H1 (cell line): ENCODE measurements at regions not wholly inside any gene's neighbourhood (a gene's known extent, or its start where the extent isn't known, plus 50 kb on each side); places are given as distances from the start of the nearest gene placed in this dataset.

Experiments used
- CTCF ChIA-PET: fragments of 300-600 bp; sonication (Branson Sonifier 250); formaldehyde crosslinking; loops from one replicate; lab custom pipeline; 2021; ENCODE audit not compliant: partially characterized antibody; lab: Charles Lee
- POLR2A ChIA-PET: fragments of 300-600 bp; sonication (Branson Sonifier 250); formaldehyde crosslinking; loops from one replicate; lab custom pipeline; 2021; ENCODE audit warnings: inconsistent platforms; ENCODE audit not compliant: partially characterized antibody; lab: Charles Lee
- DNase-seq, 2 experiments: peaks; one replicate each; pipeline versions ENCODE4 v3.0.0 to v3.0.0-alpha.2; 2010 to 2022; ENCODE audit warnings: low spot score in 2 of 2, low read depth in 1 of 2, mixed read lengths in 1 of 2
- FAIRE-seq: peaks from 2 replicates; lab custom pipeline; 2011; peaks lifted over from hg19 to GRCh38; lab: Jason Lieb, UNC
- H2AFZ ChIP-seq: 2 replicates; pipeline ENCODE4 v1.8.1; 2012; ENCODE audit warnings: low read length, inconsistent platforms
- H2AK5ac ChIP-seq: 2 replicates; pipeline ENCODE4 v1.6.1; 2013; ENCODE audit warnings: low read depth, low read length
- H2BK120ac ChIP-seq: replicated peaks from 2 replicates; pipeline ENCODE3; 2013; ENCODE audit warnings: low read depth, low read length, inconsistent platforms
- H2BK12ac ChIP-seq: 2 replicates; pipeline ENCODE4 v1.6.1; 2013; ENCODE audit warnings: low read depth, low read length
- H2BK15ac ChIP-seq: 2 replicates; pipeline ENCODE4 v1.6.1; 2013; ENCODE audit warnings: low read length
- H2BK20ac ChIP-seq: 2 replicates; pipeline ENCODE4 v1.6.1; 2013; ENCODE audit warnings: low read length
- H2BK5ac ChIP-seq: 2 replicates; pipeline ENCODE4 v1.6.1; 2013; ENCODE audit warnings: low read depth, low read length
- H3K14ac ChIP-seq: 2 replicates; pipeline ENCODE4 v1.6.1; 2013; ENCODE audit warnings: inconsistent platforms; ENCODE audit not compliant: insufficient read length
- H3K18ac ChIP-seq: 2 replicates; pipeline ENCODE4 v1.6.1; 2013; ENCODE audit warnings: low read length; ENCODE audit errors: extremely low read depth
- H3K23ac ChIP-seq: 2 replicates; pipeline ENCODE4 v1.6.1; 2013; ENCODE audit warnings: inconsistent platforms; ENCODE audit not compliant: insufficient read length
- H3K23me2 ChIP-seq: 2 replicates; pipeline ENCODE4 v1.6.1; 2013; ENCODE audit warnings: low read depth, low read length
- H3K27ac ChIP-seq: 2 replicates; pipeline ENCODE4 v1.6.1; 2011; ENCODE audit warnings: low read depth, low read length, inconsistent platforms
- H3K27me3 ChIP-seq, 4 experiments: replicated peaks in 1 of 4; 1 replicate in 1 of 4; 2 replicates in 3 of 4; pipeline versions ENCODE4 v1.6.1 to v1.8.1; 2011 to 2013; ENCODE audit warnings: low read length in 3 of 4, mild to moderate bottlenecking in 3 of 4, inconsistent platforms in 2 of 4, mixed read lengths in 2 of 4, moderate library complexity in 1 of 4; ENCODE audit not compliant: control insufficient read depth in 3 of 4, insufficient read depth in 3 of 4; ENCODE audit errors: extremely low read depth in 1 of 4
- H3K36me3 ChIP-seq, 4 experiments: 2 replicates each; pipeline versions ENCODE4 v1.6.1 to v1.8.1; 2011 to 2013; ENCODE audit warnings: mild to moderate bottlenecking in 4 of 4, low read length in 3 of 4, moderate library complexity in 2 of 4, control low read depth in 1 of 4, inconsistent platforms in 1 of 4; ENCODE audit not compliant: insufficient read depth in 4 of 4, control insufficient read depth in 2 of 4
- H3K4ac ChIP-seq: replicated peaks from 2 replicates; pipeline ENCODE3; 2013; ENCODE audit warnings: low read length, low read depth, mixed read lengths, inconsistent platforms; ENCODE audit not compliant: insufficient read length
- H3K4me1 ChIP-seq, 4 experiments: replicated peaks in 1 of 4; 1 replicate in 1 of 4; 2 replicates in 3 of 4; pipeline versions ENCODE4 v1.6.1 to v1.8.1; 2011 to 2013; ENCODE audit warnings: low read length in 3 of 4, inconsistent platforms in 2 of 4, mixed read lengths in 1 of 4; ENCODE audit not compliant: insufficient read depth in 4 of 4, control insufficient read depth in 3 of 4
- H3K4me2 ChIP-seq, 2 experiments: 2 replicates each; pipeline versions ENCODE4 v1.6.1 to v1.8.1; 2011 to 2013; ENCODE audit warnings: low read depth in 2 of 2, low read length in 2 of 2, control low read depth in 1 of 2, inconsistent platforms in 1 of 2, mild to moderate bottlenecking in 1 of 2; ENCODE audit not compliant: insufficient read depth in 1 of 2
- H3K4me3 ChIP-seq, 4 experiments: fragments of 200-600, 300-600 bp in 1 of 4; sonication (generic), shearing (Covaris generic), sonication (Bioruptor Twin) in 1 of 4; 2 replicates each; pipeline versions ENCODE4 v1.5.1 to v1.8.1; 2011 to 2016; ENCODE audit warnings: low read length in 4 of 4, low read depth in 3 of 4, control low read depth in 2 of 4, inconsistent platforms in 2 of 4, mild to moderate bottlenecking in 2 of 4, mixed read lengths in 1 of 4, moderate library complexity in 1 of 4; ENCODE audit not compliant: insufficient read depth in 2 of 4; ENCODE audit errors: extremely low read depth in 1 of 4
- H3K56ac ChIP-seq: replicated peaks from 2 replicates; pipeline ENCODE3; 2013; ENCODE audit warnings: low read depth, mild to moderate bottlenecking, mixed read lengths, low read length, inconsistent platforms; ENCODE audit not compliant: insufficient read length
- H3K79me1 ChIP-seq: 2 replicates; pipeline ENCODE4 v1.6.1; 2013; ENCODE audit warnings: low read depth, low read length, control low read depth
- H3K79me2 ChIP-seq, 2 experiments: 2 replicates each; pipeline versions ENCODE4 v1.6.1 to v1.8.1; 2012 to 2013; ENCODE audit warnings: low read length in 2 of 2, mild to moderate bottlenecking in 2 of 2, inconsistent platforms in 1 of 2; ENCODE audit not compliant: insufficient read depth in 2 of 2, control insufficient read depth in 1 of 2
- H3K9ac ChIP-seq, 4 experiments: replicated peaks in 1 of 4; 1 replicate in 1 of 4; 2 replicates in 3 of 4; pipeline versions ENCODE4 v1.6.1 to v1.8.1; 2011 to 2013; ENCODE audit warnings: low read depth in 3 of 4, low read length in 3 of 4, control low read depth in 2 of 4, mild to moderate bottlenecking in 2 of 4, moderate library complexity in 2 of 4, inconsistent platforms in 1 of 4; ENCODE audit errors: extremely low read depth in 1 of 4
- H3K9me3 ChIP-seq, 2 experiments: 2 replicates each; pipeline versions ENCODE4 v1.6.1 to v1.8.1; 2012 to 2013; ENCODE audit warnings: mild to moderate bottlenecking in 2 of 2, moderate library complexity in 2 of 2, control low read depth in 1 of 2, inconsistent platforms in 1 of 2, low read depth in 1 of 2, low read length in 1 of 2, mixed read lengths in 1 of 2; ENCODE audit not compliant: insufficient read depth in 2 of 2
- H4K20me1 ChIP-seq, 2 experiments: replicated peaks in 1 of 2; 2 replicates each; pipeline versions ENCODE3 to v1.8.1; 2011 to 2013; ENCODE audit warnings: inconsistent platforms in 2 of 2, low read length in 2 of 2, mild to moderate bottlenecking in 1 of 2; ENCODE audit not compliant: insufficient read depth in 2 of 2, control insufficient read depth in 1 of 2
- H4K5ac ChIP-seq: 2 replicates; pipeline ENCODE4 v1.6.1; 2013; ENCODE audit warnings: low read length, low read depth, mixed read lengths, inconsistent platforms; ENCODE audit not compliant: insufficient read length
- H4K8ac ChIP-seq: 2 replicates; pipeline ENCODE4 v1.8.0; 2013; ENCODE audit warnings: mild to moderate bottlenecking, moderate library complexity, low read length, inconsistent platforms; ENCODE audit not compliant: insufficient read depth; ENCODE audit errors: extremely low read depth
- H4K91ac ChIP-seq: replicated peaks from 2 replicates; pipeline ENCODE3; 2013; ENCODE audit warnings: low read length, mixed read lengths, inconsistent platforms; ENCODE audit not compliant: insufficient read length
- ASH2L ChIP-seq: fragments of 200-600, 300-600 bp; sonication (generic); IDR thresholded peaks from one replicate; pipeline ENCODE4 v1.7.1; 2017; ENCODE audit warnings: low read length
- NRF1 ChIP-seq: IDR thresholded peaks from 2 replicates; pipeline ENCODE4 v1.6.1; 2011; ENCODE audit warnings: mild to moderate bottlenecking, low read depth, low read length, improper control_type of control experiment
- RAD21 ChIP-seq, 2 experiments: IDR thresholded peaks in 1 of 2; conservative IDR thresholded peaks in 1 of 2; 2 replicates each; pipeline ENCODE4 v1.6.1; 2011; ENCODE audit warnings: low read depth in 2 of 2, low read length in 2 of 2, improper control_type of control experiment in 1 of 2, inconsistent platforms in 1 of 2, mild to moderate bottlenecking in 1 of 2, moderate library complexity in 1 of 2
- RBBP5 ChIP-seq: IDR thresholded peaks from 2 replicates; pipeline ENCODE4 v1.7.1; 2012; ENCODE audit warnings: low read depth, mild to moderate bottlenecking, inconsistent platforms, low read length, moderate library complexity, borderline replicate concordance
- SIN3A ChIP-seq, 2 experiments: IDR thresholded peaks in 1 of 2; conservative IDR thresholded peaks in 1 of 2; 2 replicates each; pipeline ENCODE4 v1.6.1; 2011 to 2012; ENCODE audit warnings: low read length in 2 of 2, improper control_type of control experiment in 1 of 2, low read depth in 1 of 2, mild to moderate bottlenecking in 1 of 2
- SIX5 ChIP-seq: IDR thresholded peaks from 2 replicates; pipeline ENCODE4 v1.6.1; 2011; ENCODE audit warnings: mild to moderate bottlenecking, low read depth, low read length
- WGBS, 2 experiments: shearing (Covaris generic) in 1 of 2; methylation state at CpG; one replicate each; pipeline versions ENCODE4 v1.1.6 to v1.1.7; 2013 to 2015; ENCODE audit warnings: low lambda C conversion rate in 2 of 2, mixed read lengths in 2 of 2, inconsistent platforms in 1 of 2, low coverage in 1 of 2, missing lambda C conversion rate in 1 of 2; ENCODE audit not compliant: insufficient replicate concordance in 2 of 2, insufficient coverage in 1 of 2, insufficient read length in 1 of 2; ENCODE audit errors: extremely low coverage in 1 of 2, missing lambda C conversion rate in 1 of 2; 5-methylcytosine and 5-hydroxymethylcytosine counted together
- TF ChIP-seq, protein P1 (sequence below): IDR thresholded peaks from 2 replicates; pipeline ENCODE4 v1.6.1; 2011; ENCODE audit warnings: low read depth, mild to moderate bottlenecking, low read length; ENCODE audit not compliant: insufficient read depth
- TF ChIP-seq, protein P2 (sequence below): IDR thresholded peaks from 2 replicates; pipeline ENCODE4 v1.6.1; 2012; ENCODE audit warnings: inconsistent platforms

DNA sequence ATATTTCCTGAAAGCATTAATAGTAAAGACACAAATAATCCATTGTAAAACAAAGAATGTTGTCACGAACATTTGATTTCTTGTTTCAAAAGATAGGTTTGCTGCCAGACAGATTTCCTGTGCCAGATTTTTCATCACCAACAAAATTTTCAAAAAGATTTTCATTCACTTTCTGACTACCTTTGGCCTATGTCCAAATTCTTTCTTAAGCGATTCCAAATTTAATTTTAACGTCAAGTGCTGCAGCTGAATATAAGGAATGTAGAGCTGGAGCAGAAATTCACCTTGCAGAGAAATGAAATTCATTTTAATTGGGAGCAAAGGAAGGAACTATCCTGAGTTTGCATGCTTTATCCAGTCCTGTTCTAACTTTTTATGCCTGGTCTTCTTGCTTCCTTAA is 277.4 kb downstream of the CCER1 start:
- H4K8ac ChIP-seq: no peak overlapping the region
- no peaks in the 10 kb centered on the region for H3K23me2 ChIP-seq
- H2BK12ac ChIP-seq: no peak overlapping the region
- H3K4me3 ChIP-seq: no peak overlapping the region
- H2AFZ ChIP-seq: no peak overlapping the region
- POLR2A ChIA-PET: no interaction called here
- no peak overlapping the region for H3K18ac ChIP-seq
- H3K36me3 ChIP-seq: no peaks in the 10 kb centered on the region
- no peak overlapping the region for H2AK5ac ChIP-seq
- H4K20me1 ChIP-seq: no peaks in the 10 kb centered on the region
- H3K4me2 ChIP-seq: no peak overlapping the region
- no peak overlapping the region for H3K56ac ChIP-seq
- H3K79me1 ChIP-seq: no peaks in the 10 kb centered on the region
- H2BK15ac ChIP-seq: no peak overlapping the region
- CTCF ChIA-PET: no interaction called here
- H2BK5ac ChIP-seq: no peak overlapping the region
- no peak overlapping the region for H2BK120ac ChIP-seq
- no peak overlapping the region for H3K9ac ChIP-seq
- H4K5ac ChIP-seq: no peak overlapping the region
- no peak for DNase-seq
- H2BK20ac ChIP-seq: no peak overlapping the region
- H3K27ac ChIP-seq: no peak overlapping the region
- 94% methylated on average over 3 of the region's 3 CpGs; no CpG with 5 or more reads in 1 of the 2 experiments for WGBS, 2 experiments
- H3K79me2 ChIP-seq: no peaks in the 10 kb centered on the region
- no peak overlapping the region for H3K23ac ChIP-seq
- no peaks in the 10 kb centered on the region for H3K9me3 ChIP-seq
- H3K4me1 ChIP-seq: no peaks in the 10 kb centered on the region
- H3K4ac ChIP-seq: no peak overlapping the region
- no peak for FAIRE-seq
- TF ChIP-seq NRF1: no peak
- TF ChIP-seq ASH2L: no peak
- TF ChIP-seq, protein P1, sequence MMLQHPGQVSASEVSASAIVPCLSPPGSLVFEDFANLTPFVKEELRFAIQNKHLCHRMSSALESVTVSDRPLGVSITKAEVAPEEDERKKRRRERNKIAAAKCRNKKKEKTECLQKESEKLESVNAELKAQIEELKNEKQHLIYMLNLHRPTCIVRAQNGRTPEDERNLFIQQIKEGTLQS: no peak
- TF ChIP-seq, protein P2, sequence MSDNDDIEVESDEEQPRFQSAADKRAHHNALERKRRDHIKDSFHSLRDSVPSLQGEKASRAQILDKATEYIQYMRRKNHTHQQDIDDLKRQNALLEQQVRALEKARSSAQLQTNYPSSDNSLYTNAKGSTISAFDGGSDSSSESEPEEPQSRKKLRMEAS: no peak
- TF ChIP-seq RAD21 (IDR thresholded peaks at IDR 0.05 in 1 of 2, conservative IDR thresholded peaks at IDR 0.05 in 1 of 2; ENCODE audit: low read depth in 2 of 2, low read length in 2 of 2): no peak
- no peak for TF ChIP-seq SIN3A (conservative IDR thresholded peaks at IDR 0.05 in 1 of 2, IDR thresholded peaks at IDR 0.05 in 1 of 2; ENCODE audit: low read depth in 1 of 2, low read length in 2 of 2)
- TF ChIP-seq SIX5: no peak
- no peak for TF ChIP-seq RBBP5
- no peaks in the 10 kb centered on the region for H3K27me3 ChIP-seq
- no peak overlapping the region for H4K91ac ChIP-seq
- H3K14ac ChIP-seq: no peak overlapping the region
